Sigmoid colon (tissue), 6 donors: ENCODE measurements at regions not wholly inside any gene's neighbourhood (a gene's known extent, or its start where the extent isn't known, plus 50 kb on each side); places are given as distances from the start of the nearest gene placed in this dataset.

Experiments used
- DNase-seq: peaks from one replicate; pipeline ENCODE4 v3.0.0-alpha.2; 2019
- H3K27ac ChIP-seq, 4 donors: fragments of 200-600 bp; sonication (generic); one replicate each; pipeline ENCODE4 v1.5.1; 2016 to 2019; ENCODE audit warnings: mild to moderate bottlenecking in 1 of 4
- H3K27me3 ChIP-seq, 3 donors: fragments of 200-600 bp; sonication (generic); one replicate each; pipeline ENCODE4 v1.5.1; 2019; ENCODE audit warnings: mild to moderate bottlenecking in 1 of 3
- H3K36me3 ChIP-seq, 4 donors: fragments of 200-600 bp; sonication (generic); one replicate each; pipeline ENCODE4 v1.5.1; 2016 to 2019
- H3K4me1 ChIP-seq, 4 donors: fragments of 200-600 bp; sonication (generic); one replicate each; pipeline ENCODE4 v1.5.1; 2017 to 2019
- H3K4me3 ChIP-seq, 4 donors: fragments of 200-600 bp; sonication (generic); one replicate each; pipeline ENCODE4 v1.5.1; 2017 to 2019; ENCODE audit warnings: mild to moderate bottlenecking in 2 of 4, moderate library complexity in 1 of 4
- H3K9me3 ChIP-seq, 4 donors: fragments of 200-600 bp in 3 of 4; sonication (generic) in 3 of 4; one replicate each; pipeline versions ENCODE4 v1.5.1 to v1.6.1; 2013 to 2019
- CTCF ChIP-seq, 4 experiments: fragments of 450-650 bp in 3 of 4; fragments of 200-600 bp in 1 of 4; IDR thresholded peaks; one replicate each; pipeline ENCODE4 v1.5.1; 2016 to 2019; ENCODE audit warnings: antibody characterized with exemption in 4 of 4, mild to moderate bottlenecking in 3 of 4, moderate library complexity in 2 of 4
- EP300 ChIP-seq, 4 donors: sonication (generic); formaldehyde crosslinking; IDR thresholded peaks; one replicate each; pipeline ENCODE4 v1.6.1; 2017; ENCODE audit warnings: antibody characterized with exemption in 4 of 4
- POLR2A ChIP-seq, 2 donors: fragments of 450-650 bp; IDR thresholded peaks; one replicate each; pipeline ENCODE4 v1.6.1; 2016; ENCODE audit warnings: antibody characterized with exemption in 2 of 2, mild to moderate bottlenecking in 2 of 2, moderate library complexity in 2 of 2
- POLR2AphosphoS5 ChIP-seq, 4 donors: sonication (generic); formaldehyde crosslinking; IDR thresholded peaks; one replicate each; pipeline ENCODE4 v1.6.1; 2017; ENCODE audit warnings: antibody characterized with exemption in 4 of 4
- WGBS, 2 donors: extraction: QIAGEN DNeasy Blood & Tissue Kit; methylation state at CpG; one replicate each; pipeline ENCODE4 v1.1.7; 2013; 5-methylcytosine and 5-hydroxymethylcytosine counted together
- intact Hi-C: fragments of 100-400 bp; cut with DNase I; formaldehyde crosslinking; loops from one replicate; pipeline ENCODE4 v1.15.1; 2023
- donor health status: healthy with polysubstance abuse.
- donor health status: healthy.

DNA sequence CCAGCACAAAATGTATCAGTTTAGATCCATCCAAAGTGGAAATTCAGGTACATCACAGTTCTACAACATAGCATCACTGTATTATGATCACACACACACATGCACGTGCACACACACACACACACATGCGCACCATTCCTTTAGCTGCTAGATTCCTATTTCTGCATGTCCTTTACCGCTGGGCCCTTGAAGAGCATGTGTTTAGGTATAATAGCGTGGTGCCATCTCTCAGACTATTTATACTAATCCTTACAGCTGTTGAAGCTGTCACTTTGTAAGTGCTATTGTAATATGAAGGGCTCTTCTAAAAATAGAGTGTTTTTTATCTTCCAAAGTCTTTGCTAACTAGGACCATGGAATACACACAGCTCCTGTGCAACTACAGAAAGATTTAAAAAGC is 308.8 kb upstream of the TRPC7 start:
- Histone ChIP-seq H3K9me3 (no peaks in the 10 kb centered on the region), H3K4me3 (no peak overlapping the region), H3K27me3 (no peaks in the 10 kb centered on the region), H3K27ac (no peak overlapping the region), H3K36me3 (no peaks in the 10 kb centered on the region), H3K4me1 (no peaks in the 10 kb centered on the region)
- no peak for DNase-seq
- WGBS, 2 donors, result 79 to 84% methylated on average over 4 of the region's 4 CpGs
- intact Hi-C loops, result no loop called here
- TF ChIP-seq EP300 (IDR thresholded peaks at IDR 0.05) (no peak), CTCF (IDR thresholded peaks at IDR 0.05) (no peak), POLR2A (IDR thresholded peaks at IDR 0.05) (no peak), POLR2AphosphoS5 (IDR thresholded peaks at IDR 0.05) (no peak)

DNA sequence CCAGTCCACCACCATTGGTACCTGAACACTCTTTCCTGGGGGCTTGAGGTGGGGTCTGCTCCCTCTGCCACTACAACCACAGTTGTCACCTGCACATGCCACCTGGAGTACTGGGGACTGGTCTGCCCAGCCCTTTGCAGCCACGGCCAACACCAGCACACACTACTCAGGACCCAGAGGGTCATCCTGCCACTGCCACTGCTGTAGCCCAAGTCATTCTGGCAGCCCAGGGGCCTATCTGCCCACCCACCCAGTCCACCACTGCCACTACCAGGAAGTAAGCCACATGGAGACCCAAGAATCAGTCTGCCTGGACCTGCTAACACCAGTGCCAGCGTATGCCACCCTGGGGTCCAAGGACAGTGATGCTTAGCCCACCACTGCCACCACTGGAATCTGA is 302.4 kb upstream of the TRPC7 start:
- no peaks in the 10 kb centered on the region for H3K9me3 ChIP-seq
- TF ChIP-seq POLR2A (IDR thresholded peaks at IDR 0.05) (no peak), CTCF (IDR thresholded peaks at IDR 0.05) (no peak), POLR2AphosphoS5 (IDR thresholded peaks at IDR 0.05) (no peak), EP300 (IDR thresholded peaks at IDR 0.05) (no peak)
- no peaks in the 10 kb centered on the region for H3K36me3 ChIP-seq
- H3K27ac ChIP-seq, result no peak overlapping the region
- intact Hi-C loops, result no loop called here
- H3K4me3 ChIP-seq, result no peak overlapping the region
- whole genome bisulfite sequencing, 2 donors, result 88 to 94% methylated on average over 2 of the region's 2 CpGs
- no peaks in the 10 kb centered on the region for H3K4me1 ChIP-seq
- no peaks in the 10 kb centered on the region for H3K27me3 ChIP-seq
- DNase-seq, result no peak

DNA sequence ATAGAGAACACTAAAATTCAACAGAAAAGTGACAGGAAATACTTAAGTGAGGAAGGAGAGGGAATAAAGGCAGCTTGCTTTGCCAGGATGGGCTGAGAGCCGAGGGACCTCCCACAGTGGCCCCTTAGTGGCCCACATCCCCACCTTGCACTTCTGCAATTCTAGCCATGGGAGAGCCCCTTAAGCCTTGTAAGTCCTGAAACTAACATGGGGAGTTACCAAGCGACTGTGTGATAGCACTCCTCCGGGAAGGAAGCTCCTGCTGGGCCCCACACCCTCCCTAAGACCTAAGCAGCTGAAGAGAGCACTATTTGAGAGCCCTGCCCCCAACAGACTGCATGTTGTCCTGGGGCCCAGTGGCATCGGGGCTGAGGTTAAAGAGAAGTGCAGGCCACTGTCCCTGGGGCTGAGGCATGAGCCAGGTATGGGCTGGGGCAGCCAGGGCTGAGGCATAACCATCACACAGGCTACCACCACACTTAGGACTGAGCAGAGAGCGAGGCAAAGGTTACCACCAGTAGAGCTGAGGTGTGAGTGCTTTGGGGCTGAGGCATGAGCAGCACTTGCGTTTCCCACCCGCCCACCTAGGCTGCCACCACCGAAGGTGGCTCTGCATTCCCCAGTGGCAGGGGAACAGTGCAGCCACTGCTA is 301.8 kb upstream of the TRPC7 start:
- H3K27ac ChIP-seq, result no peak overlapping the region
- TF ChIP-seq POLR2A (IDR thresholded peaks at IDR 0.05), result no peak
- no peak for TF ChIP-seq EP300 (IDR thresholded peaks at IDR 0.05)
- TF ChIP-seq POLR2AphosphoS5 (IDR thresholded peaks at IDR 0.05), result no peak
- TF ChIP-seq CTCF (IDR thresholded peaks at IDR 0.05), result no peak
- DNase-seq, result no peak
- no peaks in the 10 kb centered on the region for H3K27me3 ChIP-seq
- H3K4me1 ChIP-seq, result no peaks in the 10 kb centered on the region
- 58 to 62% methylated on average over 8 of the region's 8 CpGs for WGBS, 2 donors
- no peaks in the 10 kb centered on the region for H3K36me3 ChIP-seq
- no peaks in the 10 kb centered on the region for H3K9me3 ChIP-seq
- intact Hi-C loops, result no loop called here
- no peak overlapping the region for H3K4me3 ChIP-seq

DNA sequence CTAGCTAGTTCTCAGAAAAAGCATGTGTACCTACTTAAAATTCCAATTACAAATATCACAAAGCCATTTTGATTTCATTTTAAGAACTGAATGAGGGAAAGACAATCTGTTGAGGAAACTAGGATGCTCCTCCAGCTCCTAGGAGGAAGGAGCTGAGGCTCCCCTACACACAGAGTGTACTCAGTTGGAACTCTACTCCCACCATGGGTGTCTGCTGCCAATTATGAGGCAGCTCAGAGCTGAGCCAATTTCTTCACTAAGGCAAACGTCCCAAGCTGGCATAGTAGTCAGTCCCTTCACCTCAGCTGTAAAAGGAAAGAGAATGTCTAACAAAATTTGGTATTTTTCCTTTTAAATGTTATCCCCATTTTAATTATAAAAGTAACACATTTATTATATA is 300.0 kb upstream of the TRPC7 start:
- no peak for DNase-seq
- H3K27ac ChIP-seq, result no peak overlapping the region
- 53 to 59% methylated on average over 1 of the region's 1 CpG for WGBS, 2 donors
- TF ChIP-seq POLR2AphosphoS5 (IDR thresholded peaks at IDR 0.05), result no peak
- no peak for TF ChIP-seq CTCF (IDR thresholded peaks at IDR 0.05)
- no peak for TF ChIP-seq EP300 (IDR thresholded peaks at IDR 0.05)
- TF ChIP-seq POLR2A (IDR thresholded peaks at IDR 0.05), result no peak
- intact Hi-C loops, result no loop called here
- no peaks in the 10 kb centered on the region for H3K36me3 ChIP-seq
- no peak overlapping the region for H3K4me3 ChIP-seq
- H3K9me3 ChIP-seq, result no peaks in the 10 kb centered on the region
- no peaks in the 10 kb centered on the region for H3K27me3 ChIP-seq
- no peaks in the 10 kb centered on the region for H3K4me1 ChIP-seq

- 62 to 64% methylated on average over 2 of the region's 2 CpGs for WGBS, 2 donors
- TF ChIP-seq EP300 (IDR thresholded peaks at IDR 0.05) (no peak), CTCF (IDR thresholded peaks at IDR 0.05) (no peak), POLR2AphosphoS5 (IDR thresholded peaks at IDR 0.05) (no peak)
- H3K36me3 ChIP-seq, result no peaks in the 10 kb centered on the region
- no peaks in the 10 kb centered on the region for H3K4me1 ChIP-seq
- no peak overlapping the region for H3K27ac ChIP-seq
- H3K27me3 ChIP-seq, result no peaks in the 10 kb centered on the region
- intact Hi-C loops, result no loop called here
- H3K4me3 ChIP-seq, result no peak overlapping the region
- DNase-seq, result no peak
- no peaks in the 10 kb centered on the region for H3K9me3 ChIP-seq
These were observed 295.7 kb upstream of the TRPC7 start for GRCh38 chr5:136661026-136661425.
